Glomerular visceral epithelial cell (primary cell): ENCODE measurements at regions not wholly inside any gene's neighbourhood (a gene's known extent, or its start where the extent isn't known, plus 50 kb on each side); places are given as distances from the start of the nearest gene placed in this dataset.

Source experiments
- DNase-seq: peaks from one replicate; pipeline ENCODE4 v3.0.0-alpha.2; 2016; ENCODE audit errors: extremely low spot score

GRCh38 chr15:73001840-73002239, 50.4 kb upstream of the NEO1 start:
- no peak for DNase-seq

- no peak for DNase-seq
These were observed 52.0 kb upstream of the NEO1 start for GRCh38 chr15:73000293-73000692.

- no peak for DNase-seq
These were observed 52.7 kb upstream of the NEO1 start for GRCh38 chr15:72999586-72999985.

- no peak for DNase-seq
These were observed 53.4 kb upstream of the NEO1 start for GRCh38 chr15:72998681-72999466.

GRCh38 chr15:72998226-72998625, 54.0 kb upstream of the NEO1 start:
- no peak for DNase-seq

- no peak for DNase-seq
These were observed 56.4 kb upstream of the NEO1 start for GRCh38 chr15:72995849-72996248.

- no peak for DNase-seq
These were observed 57.6 kb upstream of the NEO1 start for GRCh38 chr15:72994534-72995177.

- DNase-seq: no peak
These were observed 59.4 kb upstream of the NEO1 start for GRCh38 chr15:72992841-72993252.

- DNase-seq: no peak
These were observed 61.2 kb upstream of the NEO1 start for GRCh38 chr15:72991026-72991425.

- no peak for DNase-seq
These were observed 68.3 kb upstream of the NEO1 start for GRCh38 chr15:72983801-72984545.

- no peak for DNase-seq
These were observed 69.5 kb upstream of the NEO1 start for GRCh38 chr15:72982714-72983113.

GRCh38 chr15:72980661-72981060, 71.6 kb upstream of the NEO1 start:
- DNase-seq: no peak

- no peak for DNase-seq
These were observed 72.5 kb upstream of the NEO1 start for GRCh38 chr15:72979791-72980190.

GRCh38 chr15:72979308-72979707, 73.0 kb upstream of the NEO1 start:
- DNase-seq: no peak

- DNase-seq: no peak
These were observed 74.0 kb upstream of the NEO1 start for GRCh38 chr15:72978223-72978622.

GRCh38 chr15:72972362-72972761, 79.9 kb upstream of the NEO1 start:
- DNase-seq: no peak

- no peak for DNase-seq
These were observed 80.5 kb upstream of the NEO1 start for GRCh38 chr15:72971766-72972165.

GRCh38 chr15:72970933-72971760, 81.1 kb upstream of the NEO1 start:
- DNase-seq: no peak

- peak; percentile 7 for DNase-seq
These were observed 83.7 kb upstream of the NEO1 start for GRCh38 chr15:72968531-72968922.

- DNase-seq: no peak
These were observed 84.3 kb upstream of the NEO1 start for GRCh38 chr15:72967811-72968530.

- no peak for DNase-seq
These were observed 84.9 kb upstream of the NEO1 start for GRCh38 chr15:72967397-72967796.
